CD4-positive, alpha-beta T cell treated with Interferon gamma for 1 hour (primary cell): ENCODE measurements at regions not wholly inside any gene's neighbourhood (a gene's known extent, or its start where the extent isn't known, plus 50 kb on each side); places are given as distances from the start of the nearest gene placed in this dataset.
"Not testable (repeated sequence)": the region's sequence is repeated elsewhere in the genome, so short reads cannot be mapped to it uniquely, and the experiment has no call there.

Source experiments
- DNase-seq: peaks from one replicate; pipeline ENCODE4 v3.0.0-alpha.2; 2020

DNA sequence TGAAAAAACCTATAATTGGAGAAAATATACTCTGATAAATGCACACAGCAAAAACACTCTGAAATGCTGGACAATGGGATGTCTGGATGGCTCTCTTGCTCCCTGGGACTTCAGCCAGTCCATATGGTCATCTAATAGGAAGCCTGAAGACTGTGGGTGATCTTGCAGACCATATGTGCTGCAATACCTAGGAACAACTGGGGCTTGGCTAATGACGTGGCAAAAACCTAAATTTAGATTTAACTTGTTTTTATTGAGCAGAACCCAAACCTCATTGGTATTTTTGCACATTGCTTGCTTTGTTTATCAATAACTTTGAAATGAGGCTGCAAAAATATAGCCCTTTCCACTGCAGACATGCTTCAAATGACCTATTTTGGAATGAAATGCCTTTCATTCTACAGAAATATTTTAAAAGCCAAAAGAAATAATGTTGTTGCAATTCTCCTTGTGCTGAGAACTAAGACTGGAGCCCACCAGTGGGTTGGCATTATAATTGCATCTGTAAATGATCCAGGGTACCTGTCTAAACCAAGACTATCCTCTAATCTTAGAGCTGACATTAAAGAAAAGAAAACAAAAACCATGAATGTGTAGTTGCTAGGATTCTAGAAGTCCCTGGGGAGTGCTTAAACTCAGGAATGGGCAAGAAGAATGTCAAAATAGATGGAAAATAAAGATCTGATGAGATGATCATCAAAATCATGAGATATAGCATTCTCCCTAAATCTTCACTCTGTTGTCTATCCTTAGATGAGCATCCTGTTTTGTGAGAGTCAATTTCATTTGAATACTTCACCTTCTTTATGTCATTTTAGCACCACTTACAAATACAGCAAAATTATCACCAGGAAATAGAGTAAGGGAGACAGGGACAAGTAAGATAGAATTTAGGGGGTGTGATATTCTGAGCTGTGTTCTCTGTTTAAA is 152.1 kb upstream of the RIMS1 start:
- DNase-seq: no peak

DNA sequence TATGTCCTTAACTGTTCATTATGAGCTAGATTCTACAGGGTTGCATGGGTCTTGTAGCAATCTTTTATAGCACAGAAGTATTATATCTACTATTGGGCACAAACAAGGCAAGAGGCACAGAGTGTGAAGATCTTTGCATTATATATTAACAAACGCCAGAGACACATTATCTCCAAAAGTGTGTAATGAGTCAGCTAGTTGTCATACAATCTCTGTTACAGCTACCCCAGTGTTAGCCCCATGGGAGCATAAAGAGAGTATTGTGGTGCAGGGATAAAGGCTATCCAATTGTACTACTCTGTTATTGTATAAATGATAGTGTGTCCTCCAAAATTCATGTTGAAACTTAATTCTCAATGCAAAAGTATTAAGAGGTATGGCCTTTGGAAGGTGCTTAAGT is 148.4 kb upstream of the RIMS1 start:
- no peak for DNase-seq

DNA sequence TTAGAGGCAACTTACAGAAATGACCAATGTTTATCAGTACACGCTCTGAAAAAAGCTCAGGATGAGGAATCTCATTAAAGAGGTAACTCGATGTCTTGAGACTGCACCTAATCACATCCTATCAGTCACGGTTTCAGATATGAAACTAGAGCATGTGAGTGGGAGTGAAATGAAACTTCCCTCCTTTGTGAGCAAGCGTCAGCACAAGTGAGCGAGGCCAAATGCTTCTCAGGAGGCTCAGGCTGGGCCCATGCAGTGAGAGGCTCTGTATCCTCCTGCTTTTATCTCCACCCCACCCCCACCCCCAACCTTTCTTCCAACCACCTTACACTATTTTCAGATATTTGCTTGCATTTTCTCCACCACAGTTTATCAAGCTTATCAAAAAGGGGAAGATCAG is 140.8 kb upstream of the RIMS1 start:
- no peak for DNase-seq

DNA sequence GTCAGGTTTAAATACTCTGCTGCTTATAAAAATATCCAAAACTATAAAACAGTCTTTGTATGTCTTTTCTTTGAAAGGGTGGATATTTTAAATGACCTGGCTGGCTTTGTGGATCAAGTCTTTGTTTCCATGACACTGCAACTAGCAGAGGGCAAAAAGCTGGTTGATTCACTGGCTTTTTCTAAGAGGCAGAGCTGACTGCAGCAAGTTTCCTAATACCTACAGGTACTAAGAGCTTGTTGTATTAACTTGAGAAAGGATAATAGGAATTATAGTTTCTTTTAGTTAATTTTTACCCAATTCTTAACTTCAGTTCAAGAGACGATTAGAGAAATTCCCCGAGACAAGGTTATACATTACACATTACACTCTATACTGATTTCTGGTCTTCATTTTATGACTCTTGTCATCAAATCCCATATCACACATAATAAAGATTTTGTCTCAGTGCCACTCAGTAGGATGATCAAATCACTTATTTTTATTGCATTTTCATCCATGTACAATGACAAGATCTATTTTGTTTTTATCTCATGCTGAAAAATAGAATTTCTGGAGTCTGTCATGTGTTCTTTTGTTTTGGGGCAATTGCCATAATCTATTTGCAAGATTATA is 120.1 kb upstream of the RIMS1 start:
- no peak for DNase-seq

DNA sequence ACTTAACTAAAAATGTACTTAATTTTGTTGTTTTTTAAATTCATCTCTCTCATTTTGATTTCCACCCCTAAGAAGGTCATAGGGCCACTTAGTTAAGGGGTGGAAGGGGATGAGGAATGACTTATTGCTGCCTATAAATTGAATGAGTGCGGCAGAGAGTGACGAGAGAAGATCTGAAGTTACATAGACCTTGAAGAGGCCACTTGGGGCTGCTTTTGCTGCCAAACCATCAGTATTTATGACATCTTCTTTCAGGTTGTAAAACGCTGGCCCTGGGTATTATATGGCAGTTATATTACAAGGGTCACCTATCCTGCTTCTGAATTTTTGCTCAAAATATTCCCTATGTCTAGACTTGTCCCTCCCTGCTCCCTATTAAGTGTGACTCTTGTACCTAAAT is 119.6 kb upstream of the RIMS1 start:
- DNase-seq: no peak

DNA sequence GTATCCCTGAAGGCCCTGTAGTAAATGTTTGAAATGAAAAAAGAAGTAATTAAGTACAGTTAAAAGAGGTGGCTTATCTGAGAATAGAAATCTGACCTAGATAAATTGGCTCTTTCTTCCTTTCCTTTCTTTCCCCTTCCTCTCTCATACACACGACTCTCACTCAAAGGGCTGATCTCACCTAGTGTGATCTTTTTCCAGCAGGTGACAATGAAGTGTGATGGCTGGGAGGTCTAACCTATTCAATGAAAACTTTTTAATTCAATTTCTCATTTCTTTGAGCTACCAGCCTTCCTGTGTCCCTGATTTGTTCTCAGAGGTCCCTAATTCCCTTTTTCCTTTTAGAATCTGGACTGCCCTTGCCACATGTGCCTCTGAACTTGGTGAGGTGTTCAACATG is 118.0 kb upstream of the RIMS1 start:
- no peak for DNase-seq

DNA sequence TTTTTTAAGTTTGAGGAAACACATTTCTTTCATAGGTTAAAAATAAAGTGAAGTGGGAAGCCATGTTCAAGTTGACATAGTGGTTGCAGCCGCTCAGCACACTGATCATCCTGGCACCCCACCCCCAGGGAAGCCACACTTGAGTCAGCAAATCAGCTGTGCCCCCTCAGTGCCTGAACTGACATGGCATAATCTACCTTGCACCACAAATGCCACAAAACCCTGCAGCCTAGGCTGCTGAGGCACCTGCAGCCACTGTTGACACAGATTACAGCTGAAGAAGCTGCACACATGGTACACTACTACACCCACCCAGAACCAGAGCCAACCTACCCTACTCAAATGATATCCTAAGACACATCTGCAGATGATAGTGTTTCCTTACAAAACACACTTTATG is 77.5 kb upstream of the RIMS1 start:
- no peak for DNase-seq

DNA sequence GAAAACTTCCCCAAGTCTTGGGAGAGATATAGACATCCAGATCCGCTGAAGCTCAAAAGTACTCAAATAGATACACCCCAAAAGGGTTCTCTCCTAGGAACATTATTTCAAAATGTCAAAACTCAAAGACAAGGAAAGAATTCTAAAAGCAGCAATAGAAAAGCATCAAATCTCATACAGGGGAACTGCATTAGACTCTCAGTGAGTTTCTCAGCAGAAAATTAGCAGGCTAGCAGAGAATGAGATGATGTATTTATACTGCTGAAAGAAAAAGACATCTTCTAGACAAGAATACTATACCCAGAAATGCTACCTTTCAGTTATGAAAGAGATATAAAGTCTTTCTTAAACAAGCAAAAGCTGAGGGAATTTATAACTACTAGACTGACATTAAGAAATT is 75.5 kb upstream of the RIMS1 start:
- DNase-seq: no peak

DNA sequence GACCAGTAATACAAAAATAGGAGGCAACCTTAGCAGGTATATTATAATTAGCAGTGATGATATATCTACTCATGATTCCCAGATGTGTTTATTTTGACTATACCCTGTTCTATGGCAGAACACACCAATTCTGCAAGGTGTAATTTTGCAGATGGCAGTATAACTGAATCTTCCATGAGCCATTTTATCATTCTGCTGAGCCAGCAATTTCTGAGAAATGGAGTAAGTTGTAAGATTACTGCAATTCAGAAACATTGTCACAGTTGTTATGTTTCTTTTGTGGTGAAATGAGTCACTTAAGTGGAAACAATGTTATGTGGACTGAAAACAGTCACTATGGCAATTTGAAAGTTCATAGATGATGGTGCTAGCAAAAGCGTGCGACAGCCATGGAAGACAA is 63.7 kb upstream of the RIMS1 start:
- no peak for DNase-seq

DNA sequence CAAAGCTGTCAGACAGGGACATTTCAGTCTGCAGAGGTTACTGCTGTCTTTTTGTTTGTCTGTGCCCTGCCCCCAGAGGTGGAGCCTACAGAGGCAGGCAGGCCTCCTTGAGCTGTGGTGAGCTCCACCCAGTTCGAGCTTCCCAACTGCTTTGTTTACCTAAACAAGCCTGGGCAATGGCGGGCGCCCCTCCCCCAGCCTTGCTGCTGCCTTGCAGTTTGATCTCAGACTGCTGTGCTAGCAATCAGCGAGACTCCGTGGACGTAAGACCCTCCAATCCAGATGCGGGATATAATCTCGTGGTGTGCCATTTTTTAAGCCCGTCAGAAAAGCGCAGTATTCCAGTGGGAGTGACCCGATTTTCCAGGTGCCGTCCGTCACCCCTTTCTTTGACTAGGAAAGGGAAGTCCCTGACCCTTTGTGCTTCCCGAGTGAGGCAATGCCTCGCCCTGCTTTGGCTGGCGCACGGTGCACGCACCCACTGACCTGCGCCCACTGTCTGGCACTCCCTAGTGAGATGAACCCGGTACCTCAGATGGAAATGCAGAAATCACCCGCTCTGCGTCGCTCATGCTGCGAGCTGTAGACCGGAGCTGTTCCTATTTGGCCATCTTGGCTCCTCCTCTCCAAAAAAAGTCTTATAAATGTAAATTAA is 54.1 kb upstream of the RIMS1 start:
- not testable (repeated sequence) for DNase-seq
